ENCODE measurements at regions not wholly inside any gene's neighbourhood (a gene's known extent, or its start where the extent isn't known, plus 50 kb on each side); places are given as distances from the start of the nearest gene placed in this dataset.

DNA sequence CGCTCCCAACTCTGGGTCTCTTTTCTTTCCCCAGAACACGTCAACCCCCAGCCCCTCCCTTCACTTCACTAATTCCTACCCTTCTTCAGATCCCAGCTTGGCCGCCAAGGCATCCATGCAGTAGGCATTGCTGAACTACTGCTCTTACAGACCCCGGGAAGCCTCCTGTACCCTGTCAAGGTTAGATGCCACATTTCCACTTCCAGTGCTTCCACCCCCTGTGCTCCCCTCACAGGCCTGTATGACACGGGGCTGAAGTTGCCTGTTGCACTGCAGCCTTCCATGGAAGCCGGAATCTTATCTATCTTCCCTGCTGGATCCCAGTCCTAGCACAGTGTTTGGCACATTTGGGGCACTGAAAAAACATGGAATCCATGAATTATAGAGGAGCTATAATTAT is 99.0 kb upstream of the SOD1 start:
- intact Hi-C loops (cut with micrococcal nuclease) = no loop called here

More for the DNA sequence above, 99.0 kb upstream of the SOD1 start:
- Histone ChIP-seq H4K20me1 (replicated peaks; ENCODE audit: control insufficient read depth, extremely low read depth, insufficient read depth, low read length) (no peaks in the 10 kb centered on the region), H3K4me2 (ENCODE audit: insufficient read depth, low read length) (no peak overlapping the region), H3K36me3 (ENCODE audit: control insufficient read depth in 2 of 2, extremely low read depth in 1 of 2, insufficient read depth in 2 of 2, low read length in 2 of 2) (no peaks in the 10 kb centered on the region), H3K9me3 (replicated peaks; ENCODE audit: control insufficient read depth, insufficient read depth, low read length) (no peaks in the 10 kb centered on the region), H3K4me1 (ENCODE audit: control insufficient read depth, extremely low read depth, insufficient read depth, low read length) (peaks cover 10% of the 10 kb centered on the region), H3K9me1 (replicated peaks; ENCODE audit: control insufficient read depth, extremely low read depth, insufficient read depth, low read length) (no peaks in the 10 kb centered on the region), H3K27ac (ENCODE audit: insufficient read depth, low read depth, low read length) (no peak overlapping the region), H3K9ac (replicated peaks; ENCODE audit: extremely low read depth, insufficient read depth, low read length) (no peak overlapping the region), H3K79me2 (ENCODE audit: control insufficient read depth, insufficient read depth, low read length) (no peaks in the 10 kb centered on the region), H2AFZ (ENCODE audit: low read depth, low read length) (no peak overlapping the region), H3K4me3 (replicated peaks in 1 of 3; ENCODE audit: insufficient read depth in 1 of 3, low read depth in 1 of 3, low read length in 3 of 3) (no peak overlapping the region), H3K27me3 (ENCODE audit: control insufficient read depth in 2 of 2, insufficient read depth in 2 of 2, low read length in 2 of 2) (peaks cover 20 to 23% of the 10 kb centered on the region in 2 experiments)
- no TSS peak for BruUV-seq (replicated peaks)
- TF ChIP-seq, protein P1, sequence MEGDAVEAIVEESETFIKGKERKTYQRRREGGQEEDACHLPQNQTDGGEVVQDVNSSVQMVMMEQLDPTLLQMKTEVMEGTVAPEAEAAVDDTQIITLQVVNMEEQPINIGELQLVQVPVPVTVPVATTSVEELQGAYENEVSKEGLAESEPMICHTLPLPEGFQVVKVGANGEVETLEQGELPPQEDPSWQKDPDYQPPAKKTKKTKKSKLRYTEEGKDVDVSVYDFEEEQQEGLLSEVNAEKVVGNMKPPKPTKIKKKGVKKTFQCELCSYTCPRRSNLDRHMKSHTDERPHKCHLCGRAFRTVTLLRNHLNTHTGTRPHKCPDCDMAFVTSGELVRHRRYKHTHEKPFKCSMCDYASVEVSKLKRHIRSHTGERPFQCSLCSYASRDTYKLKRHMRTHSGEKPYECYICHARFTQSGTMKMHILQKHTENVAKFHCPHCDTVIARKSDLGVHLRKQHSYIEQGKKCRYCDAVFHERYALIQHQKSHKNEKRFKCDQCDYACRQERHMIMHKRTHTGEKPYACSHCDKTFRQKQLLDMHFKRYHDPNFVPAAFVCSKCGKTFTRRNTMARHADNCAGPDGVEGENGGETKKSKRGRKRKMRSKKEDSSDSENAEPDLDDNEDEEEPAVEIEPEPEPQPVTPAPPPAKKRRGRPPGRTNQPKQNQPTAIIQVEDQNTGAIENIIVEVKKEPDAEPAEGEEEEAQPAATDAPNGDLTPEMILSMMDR (IDR thresholded peaks at IDR 0.05; ENCODE audit: extremely low read depth in 1 of 2, insufficient read depth in 1 of 2, low read depth in 1 of 2, low read length in 2 of 2) = no peak
- no peak for TF ChIP-seq EZH2 (IDR thresholded peaks at IDR 0.05; ENCODE audit: borderline replicate concordance, low read depth, low read length, severe bottlenecking)
- TF ChIP-seq POLR2A (IDR thresholded peaks at IDR 0.05; ENCODE audit: low read depth, low read length) = no peak
- TF ChIP-seq FOS (IDR thresholded peaks at IDR 0.05; ENCODE audit: borderline replicate concordance, insufficient read depth, low read length) = no peak
- TF ChIP-seq, protein P2, sequence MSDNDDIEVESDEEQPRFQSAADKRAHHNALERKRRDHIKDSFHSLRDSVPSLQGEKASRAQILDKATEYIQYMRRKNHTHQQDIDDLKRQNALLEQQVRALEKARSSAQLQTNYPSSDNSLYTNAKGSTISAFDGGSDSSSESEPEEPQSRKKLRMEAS (IDR thresholded peaks at IDR 0.05; ENCODE audit: insufficient read depth, insufficient read length) = no peak
- TF ChIP-seq JUN (IDR thresholded peaks at IDR 0.05; ENCODE audit: borderline replicate concordance, insufficient read depth, insufficient read length, low read depth) = no peak
- TF ChIP-seq MYC (IDR thresholded peaks at IDR 0.05; ENCODE audit: low read depth, low read length) = no peak
- no peak for TF ChIP-seq POLR2AphosphoS5 (IDR thresholded peaks at IDR 0.05; ENCODE audit: insufficient read depth, low read depth, low read length)
- TF ChIP-seq GATA2 (IDR thresholded peaks at IDR 0.05; ENCODE audit: insufficient read depth, insufficient read length, low read depth, low read length) = no peak
- dilution Hi-C loops (cut with MboI; ENCODE audit: extremely low pct_ligation_motif_present, low sequenced_read_pairs) = no loop called here
- POLR2A ChIA-PET = no interaction called here
- FAIRE-seq = no peak
- no peak for DNase-seq (ENCODE audit: low read depth, low spot score)
- CTCF ChIA-PET = interaction anchor here (4.3 kb wide), 1 partner anchor 20 kb away, joined by 28 read pairs; no protein-coding TSS in a partner anchor
